ENCODE measurements at regions not wholly inside any gene's neighbourhood (a gene's known extent, or its start where the extent isn't known, plus 50 kb on each side); places are given as distances from the start of the nearest gene placed in this dataset.

- TF ChIP-seq, protein P1, sequence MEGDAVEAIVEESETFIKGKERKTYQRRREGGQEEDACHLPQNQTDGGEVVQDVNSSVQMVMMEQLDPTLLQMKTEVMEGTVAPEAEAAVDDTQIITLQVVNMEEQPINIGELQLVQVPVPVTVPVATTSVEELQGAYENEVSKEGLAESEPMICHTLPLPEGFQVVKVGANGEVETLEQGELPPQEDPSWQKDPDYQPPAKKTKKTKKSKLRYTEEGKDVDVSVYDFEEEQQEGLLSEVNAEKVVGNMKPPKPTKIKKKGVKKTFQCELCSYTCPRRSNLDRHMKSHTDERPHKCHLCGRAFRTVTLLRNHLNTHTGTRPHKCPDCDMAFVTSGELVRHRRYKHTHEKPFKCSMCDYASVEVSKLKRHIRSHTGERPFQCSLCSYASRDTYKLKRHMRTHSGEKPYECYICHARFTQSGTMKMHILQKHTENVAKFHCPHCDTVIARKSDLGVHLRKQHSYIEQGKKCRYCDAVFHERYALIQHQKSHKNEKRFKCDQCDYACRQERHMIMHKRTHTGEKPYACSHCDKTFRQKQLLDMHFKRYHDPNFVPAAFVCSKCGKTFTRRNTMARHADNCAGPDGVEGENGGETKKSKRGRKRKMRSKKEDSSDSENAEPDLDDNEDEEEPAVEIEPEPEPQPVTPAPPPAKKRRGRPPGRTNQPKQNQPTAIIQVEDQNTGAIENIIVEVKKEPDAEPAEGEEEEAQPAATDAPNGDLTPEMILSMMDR (conservative IDR thresholded peaks at IDR 0.05): no peak
- no peak for TF ChIP-seq EZH2 (IDR thresholded peaks at IDR 0.05; ENCODE audit: low read depth)
These were observed 151.0 kb upstream of the SALL1 start for GRCh38 chr16:51302042-51302441.
